H1 (cell line): ENCODE measurements at regions not wholly inside any gene's neighbourhood (a gene's known extent, or its start where the extent isn't known, plus 50 kb on each side); places are given as distances from the start of the nearest gene placed in this dataset.

ENCODE experiments used
- CTCF ChIA-PET: fragments of 300-600 bp; sonication (Branson Sonifier 250); formaldehyde crosslinking; loops from one replicate; lab custom pipeline; 2021; ENCODE audit not compliant: partially characterized antibody; lab: Charles Lee
- POLR2A ChIA-PET: fragments of 300-600 bp; sonication (Branson Sonifier 250); formaldehyde crosslinking; loops from one replicate; lab custom pipeline; 2021; ENCODE audit warnings: inconsistent platforms; ENCODE audit not compliant: partially characterized antibody; lab: Charles Lee
- DNase-seq, 2 experiments: peaks; one replicate each; pipeline versions ENCODE4 v3.0.0 to v3.0.0-alpha.2; 2010 to 2022; ENCODE audit warnings: low spot score in 2 of 2, low read depth in 1 of 2, mixed read lengths in 1 of 2
- FAIRE-seq: peaks from 2 replicates; lab custom pipeline; 2011; peaks lifted over from hg19 to GRCh38; lab: Jason Lieb, UNC
- H2AFZ ChIP-seq: 2 replicates; pipeline ENCODE4 v1.8.1; 2012; ENCODE audit warnings: low read length, inconsistent platforms
- H2AK5ac ChIP-seq: 2 replicates; pipeline ENCODE4 v1.6.1; 2013; ENCODE audit warnings: low read depth, low read length
- H2BK120ac ChIP-seq: replicated peaks from 2 replicates; pipeline ENCODE3; 2013; ENCODE audit warnings: low read depth, low read length, inconsistent platforms
- H2BK12ac ChIP-seq: 2 replicates; pipeline ENCODE4 v1.6.1; 2013; ENCODE audit warnings: low read depth, low read length
- H2BK15ac ChIP-seq: 2 replicates; pipeline ENCODE4 v1.6.1; 2013; ENCODE audit warnings: low read length
- H2BK20ac ChIP-seq: 2 replicates; pipeline ENCODE4 v1.6.1; 2013; ENCODE audit warnings: low read length
- H2BK5ac ChIP-seq: 2 replicates; pipeline ENCODE4 v1.6.1; 2013; ENCODE audit warnings: low read depth, low read length
- H3K14ac ChIP-seq: 2 replicates; pipeline ENCODE4 v1.6.1; 2013; ENCODE audit warnings: inconsistent platforms; ENCODE audit not compliant: insufficient read length
- H3K18ac ChIP-seq: 2 replicates; pipeline ENCODE4 v1.6.1; 2013; ENCODE audit warnings: low read length; ENCODE audit errors: extremely low read depth
- H3K23ac ChIP-seq: 2 replicates; pipeline ENCODE4 v1.6.1; 2013; ENCODE audit warnings: inconsistent platforms; ENCODE audit not compliant: insufficient read length
- H3K23me2 ChIP-seq: 2 replicates; pipeline ENCODE4 v1.6.1; 2013; ENCODE audit warnings: low read depth, low read length
- H3K27ac ChIP-seq: 2 replicates; pipeline ENCODE4 v1.6.1; 2011; ENCODE audit warnings: low read depth, low read length, inconsistent platforms
- H3K27me3 ChIP-seq, 4 experiments: replicated peaks in 1 of 4; 1 replicate in 1 of 4; 2 replicates in 3 of 4; pipeline versions ENCODE4 v1.6.1 to v1.8.1; 2011 to 2013; ENCODE audit warnings: low read length in 3 of 4, mild to moderate bottlenecking in 3 of 4, inconsistent platforms in 2 of 4, mixed read lengths in 2 of 4, moderate library complexity in 1 of 4; ENCODE audit not compliant: control insufficient read depth in 3 of 4, insufficient read depth in 3 of 4; ENCODE audit errors: extremely low read depth in 1 of 4
- H3K36me3 ChIP-seq, 4 experiments: 2 replicates each; pipeline versions ENCODE4 v1.6.1 to v1.8.1; 2011 to 2013; ENCODE audit warnings: mild to moderate bottlenecking in 4 of 4, low read length in 3 of 4, moderate library complexity in 2 of 4, control low read depth in 1 of 4, inconsistent platforms in 1 of 4; ENCODE audit not compliant: insufficient read depth in 4 of 4, control insufficient read depth in 2 of 4
- H3K4ac ChIP-seq: replicated peaks from 2 replicates; pipeline ENCODE3; 2013; ENCODE audit warnings: low read length, low read depth, mixed read lengths, inconsistent platforms; ENCODE audit not compliant: insufficient read length
- H3K4me1 ChIP-seq, 4 experiments: replicated peaks in 1 of 4; 1 replicate in 1 of 4; 2 replicates in 3 of 4; pipeline versions ENCODE4 v1.6.1 to v1.8.1; 2011 to 2013; ENCODE audit warnings: low read length in 3 of 4, inconsistent platforms in 2 of 4, mixed read lengths in 1 of 4; ENCODE audit not compliant: insufficient read depth in 4 of 4, control insufficient read depth in 3 of 4
- H3K4me2 ChIP-seq, 2 experiments: 2 replicates each; pipeline versions ENCODE4 v1.6.1 to v1.8.1; 2011 to 2013; ENCODE audit warnings: low read depth in 2 of 2, low read length in 2 of 2, control low read depth in 1 of 2, inconsistent platforms in 1 of 2, mild to moderate bottlenecking in 1 of 2; ENCODE audit not compliant: insufficient read depth in 1 of 2
- H3K4me3 ChIP-seq, 4 experiments: fragments of 200-600, 300-600 bp in 1 of 4; sonication (generic), shearing (Covaris generic), sonication (Bioruptor Twin) in 1 of 4; 2 replicates each; pipeline versions ENCODE4 v1.5.1 to v1.8.1; 2011 to 2016; ENCODE audit warnings: low read length in 4 of 4, low read depth in 3 of 4, control low read depth in 2 of 4, inconsistent platforms in 2 of 4, mild to moderate bottlenecking in 2 of 4, mixed read lengths in 1 of 4, moderate library complexity in 1 of 4; ENCODE audit not compliant: insufficient read depth in 2 of 4; ENCODE audit errors: extremely low read depth in 1 of 4
- H3K56ac ChIP-seq: replicated peaks from 2 replicates; pipeline ENCODE3; 2013; ENCODE audit warnings: low read depth, mild to moderate bottlenecking, mixed read lengths, low read length, inconsistent platforms; ENCODE audit not compliant: insufficient read length
- H3K79me1 ChIP-seq: 2 replicates; pipeline ENCODE4 v1.6.1; 2013; ENCODE audit warnings: low read depth, low read length, control low read depth
- H3K79me2 ChIP-seq, 2 experiments: 2 replicates each; pipeline versions ENCODE4 v1.6.1 to v1.8.1; 2012 to 2013; ENCODE audit warnings: low read length in 2 of 2, mild to moderate bottlenecking in 2 of 2, inconsistent platforms in 1 of 2; ENCODE audit not compliant: insufficient read depth in 2 of 2, control insufficient read depth in 1 of 2
- H3K9ac ChIP-seq, 4 experiments: replicated peaks in 1 of 4; 1 replicate in 1 of 4; 2 replicates in 3 of 4; pipeline versions ENCODE4 v1.6.1 to v1.8.1; 2011 to 2013; ENCODE audit warnings: low read depth in 3 of 4, low read length in 3 of 4, control low read depth in 2 of 4, mild to moderate bottlenecking in 2 of 4, moderate library complexity in 2 of 4, inconsistent platforms in 1 of 4; ENCODE audit errors: extremely low read depth in 1 of 4
- H3K9me3 ChIP-seq, 2 experiments: 2 replicates each; pipeline versions ENCODE4 v1.6.1 to v1.8.1; 2012 to 2013; ENCODE audit warnings: mild to moderate bottlenecking in 2 of 2, moderate library complexity in 2 of 2, control low read depth in 1 of 2, inconsistent platforms in 1 of 2, low read depth in 1 of 2, low read length in 1 of 2, mixed read lengths in 1 of 2; ENCODE audit not compliant: insufficient read depth in 2 of 2
- H4K20me1 ChIP-seq, 2 experiments: replicated peaks in 1 of 2; 2 replicates each; pipeline versions ENCODE3 to v1.8.1; 2011 to 2013; ENCODE audit warnings: inconsistent platforms in 2 of 2, low read length in 2 of 2, mild to moderate bottlenecking in 1 of 2; ENCODE audit not compliant: insufficient read depth in 2 of 2, control insufficient read depth in 1 of 2
- H4K5ac ChIP-seq: 2 replicates; pipeline ENCODE4 v1.6.1; 2013; ENCODE audit warnings: low read length, low read depth, mixed read lengths, inconsistent platforms; ENCODE audit not compliant: insufficient read length
- H4K8ac ChIP-seq: 2 replicates; pipeline ENCODE4 v1.8.0; 2013; ENCODE audit warnings: mild to moderate bottlenecking, moderate library complexity, low read length, inconsistent platforms; ENCODE audit not compliant: insufficient read depth; ENCODE audit errors: extremely low read depth
- H4K91ac ChIP-seq: replicated peaks from 2 replicates; pipeline ENCODE3; 2013; ENCODE audit warnings: low read length, mixed read lengths, inconsistent platforms; ENCODE audit not compliant: insufficient read length
- BACH1 ChIP-seq: IDR thresholded peaks from 2 replicates; pipeline ENCODE4 v1.6.1; 2012; ENCODE audit warnings: low read length, improper control_type of control experiment
- FOSL1 ChIP-seq: IDR thresholded peaks from 2 replicates; pipeline ENCODE4 v1.6.1; 2011; ENCODE audit warnings: mild to moderate bottlenecking, low read depth, low read length, moderate library complexity; ENCODE audit not compliant: insufficient read depth
- HDAC2 ChIP-seq, 2 experiments: fragments of 300-600 bp in 1 of 2; sonication (generic) in 1 of 2; IDR thresholded peaks; 2 replicates each; pipeline ENCODE4 v1.6.1; 2011 to 2012; ENCODE audit warnings: low read depth in 2 of 2, low read length in 2 of 2, mild to moderate bottlenecking in 2 of 2, moderate library complexity in 2 of 2, borderline replicate concordance in 1 of 2, inconsistent platforms in 1 of 2
- HDAC6 ChIP-seq: IDR thresholded peaks from one replicate; pipeline ENCODE4 v1.7.1; 2012; ENCODE audit warnings: low read depth, mild to moderate bottlenecking, inconsistent platforms, low read length, moderate library complexity
- MAFK ChIP-seq: IDR thresholded peaks from 2 replicates; pipeline ENCODE4 v1.6.1; 2012; ENCODE audit warnings: low read depth, mild to moderate bottlenecking, improper control_type of control experiment, low read length
- SIN3A ChIP-seq, 2 experiments: IDR thresholded peaks in 1 of 2; conservative IDR thresholded peaks in 1 of 2; 2 replicates each; pipeline ENCODE4 v1.6.1; 2011 to 2012; ENCODE audit warnings: low read length in 2 of 2, improper control_type of control experiment in 1 of 2, low read depth in 1 of 2, mild to moderate bottlenecking in 1 of 2
- WGBS, 2 experiments: shearing (Covaris generic) in 1 of 2; methylation state at CpG; one replicate each; pipeline versions ENCODE4 v1.1.6 to v1.1.7; 2013 to 2015; ENCODE audit warnings: low lambda C conversion rate in 2 of 2, mixed read lengths in 2 of 2, inconsistent platforms in 1 of 2, low coverage in 1 of 2, missing lambda C conversion rate in 1 of 2; ENCODE audit not compliant: insufficient replicate concordance in 2 of 2, insufficient coverage in 1 of 2, insufficient read length in 1 of 2; ENCODE audit errors: extremely low coverage in 1 of 2, missing lambda C conversion rate in 1 of 2; 5-methylcytosine and 5-hydroxymethylcytosine counted together

GRCh38 chr13:34867590-34867989 lies 74.5 kb upstream of the NBEA start:
- no peak overlapping the region for H3K4me2 ChIP-seq

More at GRCh38 chr13:34867590-34867989, 74.5 kb upstream of the NBEA start:
- FAIRE-seq (peak; percentile 7), DNase-seq (no peak)
- no peak overlapping the region for H2BK15ac ChIP-seq
- 86% methylated on average over 4 of the region's 4 CpGs; no CpG with 5 or more reads in 1 of the 2 experiments for WGBS, 2 experiments
- no peaks in the 10 kb centered on the region for H3K36me3 ChIP-seq
- H3K23me2 ChIP-seq, result no peaks in the 10 kb centered on the region
- no peak for TF ChIP-seq SIN3A (conservative IDR thresholded peaks at IDR 0.05 in 1 of 2, IDR thresholded peaks at IDR 0.05 in 1 of 2; ENCODE audit: low read depth in 1 of 2, low read length in 2 of 2)
- TF ChIP-seq BACH1, result peak; percentile 35; the same call in 1 of the 2 replicates
- no peak for TF ChIP-seq HDAC6
- TF ChIP-seq MAFK, result peak; percentile 55; the same call in 1 of the 2 replicates
- TF ChIP-seq HDAC2 (IDR thresholded peaks at IDR 0.05; ENCODE audit: borderline replicate concordance in 1 of 2, low read depth in 2 of 2, low read length in 2 of 2), result no peak
- TF ChIP-seq FOSL1, result no peak
- no peak overlapping the region for H3K27ac ChIP-seq
- H2BK20ac ChIP-seq, result no peak overlapping the region
- H4K91ac ChIP-seq, result no peak overlapping the region
- H4K5ac ChIP-seq, result no peak overlapping the region
- H3K23ac ChIP-seq, result no peak overlapping the region
- no peak overlapping the region for H2BK120ac ChIP-seq
- H2BK5ac ChIP-seq, result no peak overlapping the region
- ChIA-PET POLR2A (interaction anchor here (1.1 kb wide), 1 partner anchor 28 kb away, joined by 3 read pairs; no protein-coding TSS in a partner anchor), CTCF (no interaction called here)
- H3K79me2 ChIP-seq, result no peaks in the 10 kb centered on the region
- no peak overlapping the region for H4K8ac ChIP-seq
- H3K79me1 ChIP-seq, result no peaks in the 10 kb centered on the region
- H3K56ac ChIP-seq, result no peak overlapping the region
- peaks cover 0 to 13% (median 8%) of the 10 kb centered on the region in 4 experiments; a peak in 6 of 7 replicates for H3K4me1 ChIP-seq
- H3K9me3 ChIP-seq, result no peaks in the 10 kb centered on the region
- H2BK12ac ChIP-seq, result no peak overlapping the region
- H3K4ac ChIP-seq, result no peak overlapping the region
- no peak overlapping the region for H2AK5ac ChIP-seq
- H3K27me3 ChIP-seq, result no peaks in the 10 kb centered on the region
- no peak overlapping the region for H3K9ac ChIP-seq
- H3K18ac ChIP-seq, result no peak overlapping the region
- H4K20me1 ChIP-seq, result no peaks in the 10 kb centered on the region
- peak overlapping the region; percentile 73; the same call in 1 of the 2 replicates for H2AFZ ChIP-seq
- H3K4me3 ChIP-seq, result no peak overlapping the region
- no peak overlapping the region for H3K14ac ChIP-seq
